Lung (tissue), 11 donors: ENCODE measurements at regions not wholly inside any gene's neighbourhood (a gene's known extent, or its start where the extent isn't known, plus 50 kb on each side); places are given as distances from the start of the nearest gene placed in this dataset.

Experiments
- ATAC-seq: fragments of 200-7000 bp; cut with Tn5 transposase; one replicate; pipeline ENCODE4 v1.9.1; 2020; ENCODE audit warnings: moderate number of reproducible peaks; ENCODE audit not compliant: insufficient read depth, low FRiP score
- DNase-seq, 3 donors: peaks; one replicate each; pipeline ENCODE4 v3.0.0-alpha.2; 2013 to 2017
- H3K27ac ChIP-seq, 2 donors: one replicate each; pipeline ENCODE4 v1.5.1; 2013; ENCODE audit warnings: mild to moderate bottlenecking in 2 of 2, moderate library complexity in 2 of 2, control low read depth in 1 of 2, inconsistent platforms in 1 of 2, low read depth in 1 of 2, low read length in 1 of 2
- H3K27me3 ChIP-seq, 3 donors: one replicate each; pipeline ENCODE4 v1.5.1; 2013; ENCODE audit warnings: low read length in 2 of 3; ENCODE audit not compliant: control insufficient read depth in 3 of 3, insufficient read depth in 3 of 3
- H3K36me3 ChIP-seq, 4 donors: one replicate each; pipeline ENCODE4 v1.5.1; 2013; ENCODE audit warnings: low read length in 4 of 4, mild to moderate bottlenecking in 1 of 4, moderate library complexity in 1 of 4; ENCODE audit not compliant: control insufficient read depth in 4 of 4, insufficient read depth in 4 of 4
- H3K4me1 ChIP-seq, 5 donors: one replicate each; pipeline ENCODE4 v1.5.1; 2013; ENCODE audit warnings: low read length in 5 of 5, mild to moderate bottlenecking in 2 of 5, moderate library complexity in 1 of 5; ENCODE audit not compliant: control insufficient read depth in 5 of 5, insufficient read depth in 5 of 5
- H3K4me3 ChIP-seq: one replicate; pipeline ENCODE4 v1.5.1; 2013; ENCODE audit warnings: mild to moderate bottlenecking, control low read depth, moderate library complexity
- H3K9ac ChIP-seq, 2 donors: one replicate each; pipeline ENCODE4 v1.5.1; 2013; ENCODE audit warnings: low read length in 2 of 2, control low read depth in 1 of 2; ENCODE audit not compliant: insufficient read depth in 1 of 2
- H3K9me3 ChIP-seq, 4 donors: one replicate each; pipeline ENCODE4 v1.5.1; 2013; ENCODE audit warnings: low read length in 3 of 4, mild to moderate bottlenecking in 1 of 4, moderate library complexity in 1 of 4; ENCODE audit not compliant: control insufficient read depth in 4 of 4, insufficient read depth in 3 of 4
- WGBS, 2 donors: extraction: QIAGEN DNeasy Blood & Tissue Kit; methylation state at CpG; one replicate each; pipeline ENCODE4 v1.1.7; 2013; 5-methylcytosine and 5-hydroxymethylcytosine counted together
- TF ChIP-seq, protein P1 (sequence below): IDR thresholded peaks from 2 replicates; pipeline ENCODE4 v1.5.1; 2012; ENCODE audit warnings: mild to moderate bottlenecking; ENCODE audit errors: control extremely low read depth, extremely low read depth
- donor health status: control.
- donor health status: control.
- donor health status: Bipolar disorder and iron deficiency.
- donor health status: healthy.
- donor health status: DM: yes; HTN: yes; CAD: no.

DNA sequence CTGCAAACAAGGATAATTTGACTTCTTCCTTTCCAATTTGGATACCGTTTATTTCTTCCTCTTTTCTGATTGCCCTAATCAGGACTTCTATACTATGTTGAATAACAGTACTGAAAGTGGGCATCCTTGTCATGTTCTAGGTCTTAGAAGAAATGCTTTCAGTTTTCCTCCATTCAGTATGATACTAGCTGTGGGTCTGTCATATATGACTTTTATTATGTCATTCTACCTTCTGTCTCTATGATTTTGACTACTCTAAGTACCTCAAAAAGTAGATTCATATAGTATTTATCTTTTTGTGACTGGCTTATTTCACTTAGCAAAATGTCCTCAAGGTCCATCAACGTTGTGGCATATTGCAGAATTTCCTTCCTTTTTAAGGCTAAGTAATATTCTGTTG lies 111.5 kb upstream of the RBBP6 start:
- ATAC-seq = no peak
- TF ChIP-seq, protein P1, sequence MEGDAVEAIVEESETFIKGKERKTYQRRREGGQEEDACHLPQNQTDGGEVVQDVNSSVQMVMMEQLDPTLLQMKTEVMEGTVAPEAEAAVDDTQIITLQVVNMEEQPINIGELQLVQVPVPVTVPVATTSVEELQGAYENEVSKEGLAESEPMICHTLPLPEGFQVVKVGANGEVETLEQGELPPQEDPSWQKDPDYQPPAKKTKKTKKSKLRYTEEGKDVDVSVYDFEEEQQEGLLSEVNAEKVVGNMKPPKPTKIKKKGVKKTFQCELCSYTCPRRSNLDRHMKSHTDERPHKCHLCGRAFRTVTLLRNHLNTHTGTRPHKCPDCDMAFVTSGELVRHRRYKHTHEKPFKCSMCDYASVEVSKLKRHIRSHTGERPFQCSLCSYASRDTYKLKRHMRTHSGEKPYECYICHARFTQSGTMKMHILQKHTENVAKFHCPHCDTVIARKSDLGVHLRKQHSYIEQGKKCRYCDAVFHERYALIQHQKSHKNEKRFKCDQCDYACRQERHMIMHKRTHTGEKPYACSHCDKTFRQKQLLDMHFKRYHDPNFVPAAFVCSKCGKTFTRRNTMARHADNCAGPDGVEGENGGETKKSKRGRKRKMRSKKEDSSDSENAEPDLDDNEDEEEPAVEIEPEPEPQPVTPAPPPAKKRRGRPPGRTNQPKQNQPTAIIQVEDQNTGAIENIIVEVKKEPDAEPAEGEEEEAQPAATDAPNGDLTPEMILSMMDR = no peak

DNA sequence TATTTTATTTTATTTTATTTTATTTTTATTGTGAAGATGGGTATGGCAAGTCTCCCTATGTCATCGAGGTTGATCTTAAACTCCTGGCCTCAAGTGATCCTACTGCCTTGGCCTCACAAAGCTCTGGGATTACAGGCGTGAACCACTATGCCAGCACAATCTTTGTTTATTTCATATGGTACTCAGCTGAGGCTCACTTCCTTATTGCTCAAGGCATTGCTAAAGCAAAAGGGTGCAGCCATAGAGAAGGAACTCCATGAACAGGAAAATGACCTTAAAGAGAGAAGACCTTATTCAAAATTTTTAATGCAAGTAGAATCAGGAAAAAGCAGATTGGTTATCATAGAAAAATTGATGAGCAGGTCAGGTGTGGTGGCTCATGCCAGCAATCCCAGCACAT lies 110.6 kb upstream of the RBBP6 start:
- no peak overlapping the region for H3K4me3 ChIP-seq
- no peaks in the 10 kb centered on the region for H3K27me3 ChIP-seq
- H3K9me3 ChIP-seq = no peaks in the 10 kb centered on the region
- no peak overlapping the region for H3K27ac ChIP-seq
- WGBS, 2 donors = 64 to 75% methylated on average over 2 of the region's 2 CpGs
- no peaks in the 10 kb centered on the region for H3K36me3 ChIP-seq
- TF ChIP-seq, protein P1 = no peak
- H3K4me1 ChIP-seq = no peaks in the 10 kb centered on the region
- no peak for ATAC-seq
- DNase-seq = no peak
- H3K9ac ChIP-seq = no peak overlapping the region

More for the DNA sequence above, 111.5 kb upstream of the RBBP6 start:
- Histone ChIP-seq H3K4me3 (no peak overlapping the region), H3K27me3 (no peaks in the 10 kb centered on the region), H3K4me1 (no peaks in the 10 kb centered on the region), H3K9me3 (no peaks in the 10 kb centered on the region), H3K9ac (no peak overlapping the region), H3K27ac (no peak overlapping the region), H3K36me3 (no peaks in the 10 kb centered on the region)
- 68 to 73% methylated on average over 2 of the region's 2 CpGs for WGBS, 2 donors
- DNase-seq = no peak

DNA sequence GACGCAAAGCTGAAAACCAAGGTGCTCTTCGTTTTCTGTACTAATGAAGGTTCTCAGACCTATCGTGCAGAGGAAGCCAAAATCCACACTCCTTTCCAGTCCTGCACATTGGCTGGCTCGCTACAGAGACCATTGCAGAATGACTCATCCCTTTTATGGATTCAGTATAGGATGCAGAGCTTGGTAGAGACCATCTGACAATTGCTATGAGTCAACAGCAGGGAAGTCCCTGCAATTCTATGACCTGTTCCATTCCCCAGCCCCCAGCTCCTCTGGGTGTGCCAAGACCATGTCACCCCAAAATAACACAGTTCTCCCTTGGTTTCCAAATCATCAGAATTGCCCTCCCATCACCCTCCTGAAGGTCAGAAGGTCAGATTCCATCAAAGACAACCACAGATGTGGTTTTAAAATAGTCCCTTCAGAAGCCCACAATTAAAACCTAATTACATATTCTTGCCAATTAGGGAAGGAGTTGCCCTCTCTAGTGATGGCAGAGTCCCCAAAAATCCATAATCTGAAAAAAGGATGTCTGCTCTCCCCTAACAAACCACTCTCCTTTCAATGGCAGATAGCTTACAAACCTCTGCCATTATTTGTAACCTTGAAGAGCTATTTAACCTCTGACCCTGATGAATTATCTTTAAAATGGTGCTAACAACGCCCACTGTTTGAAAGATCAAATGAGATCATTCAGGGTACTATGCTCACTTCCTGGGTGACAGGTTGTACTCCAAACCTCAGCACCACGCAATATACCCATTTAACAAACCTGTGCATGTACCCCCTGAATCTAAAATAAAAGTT lies 108.2 kb upstream of the RBBP6 start:
- ATAC-seq = no peak
- no peaks in the 10 kb centered on the region for H3K27me3 ChIP-seq
- 78 to 85% methylated on average over 6 of the region's 6 CpGs for WGBS, 2 donors

More for the DNA sequence above, 108.2 kb upstream of the RBBP6 start:
- H3K4me1 ChIP-seq = no peaks in the 10 kb centered on the region
- no peak for DNase-seq
- no peak overlapping the region for H3K9ac ChIP-seq
- H3K9me3 ChIP-seq = no peaks in the 10 kb centered on the region
- TF ChIP-seq, protein P1 = no peak
- H3K27ac ChIP-seq = no peak overlapping the region
- H3K36me3 ChIP-seq = no peaks in the 10 kb centered on the region
- H3K4me3 ChIP-seq = no peak overlapping the region
